Ramos (cell line): ENCODE measurements at regions not wholly inside any gene's neighbourhood (a gene's known extent, or its start where the extent isn't known, plus 50 kb on each side); places are given as distances from the start of the nearest gene placed in this dataset.
"Not testable (repeated sequence)": the region's sequence is repeated elsewhere in the genome, so short reads cannot be mapped to it uniquely, and the experiment has no call there.

Source experiments
- in situ Hi-C: fragments of 300-500 bp; cut with MboI; formaldehyde crosslinking; loops from one replicate; pipeline ENCODE4 v1.14.3; 2022; ENCODE audit warnings: low sequenced_read_pairs; ENCODE audit not compliant: unreplicated experiment

- in situ Hi-C loops: no loop called here
These were observed 878.1 kb downstream of the RAPGEF2 start for GRCh38 chr4:159980826-159981468.

GRCh38 chr4:159981469-159981856, 878.6 kb downstream of the RAPGEF2 start:
- in situ Hi-C loops: no loop called here

- in situ Hi-C loops: no loop called here
These were observed 880.2 kb downstream of the RAPGEF2 start for GRCh38 chr4:159983082-159983481.

- in situ Hi-C loops: no loop called here
These were observed 907.0 kb downstream of the RAPGEF2 start for GRCh38 chr4:160009656-160010493.

- in situ Hi-C loops: no loop called here
These were observed 917.1 kb downstream of the RAPGEF2 start for GRCh38 chr4:160019936-160020335.

GRCh38 chr4:160020804-160021203, 917.9 kb downstream of the RAPGEF2 start:
- in situ Hi-C loops: no loop called here

GRCh38 chr4:160021870-160022269, 919.0 kb downstream of the RAPGEF2 start:
- in situ Hi-C loops: no loop called here

GRCh38 chr4:160026721-160027120, 923.8 kb downstream of the RAPGEF2 start:
- in situ Hi-C loops: no loop called here

GRCh38 chr4:160034501-160034900, 931.6 kb downstream of the RAPGEF2 start:
- in situ Hi-C loops: no loop called here

GRCh38 chr4:160038615-160039014, 935.7 kb downstream of the RAPGEF2 start:
- in situ Hi-C loops: no loop called here

- in situ Hi-C loops: no loop called here
These were observed 941.8 kb downstream of the RAPGEF2 start for GRCh38 chr4:160044693-160045092.

- in situ Hi-C loops: no loop called here
These were observed 979.7 kb downstream of the RAPGEF2 start for GRCh38 chr4:160082432-160083207.

- in situ Hi-C loops: no loop called here
These were observed 988.8 kb downstream of the RAPGEF2 start for GRCh38 chr4:160091631-160092030.

- in situ Hi-C loops: no loop called here
These were observed 997.4 kb downstream of the RAPGEF2 start for GRCh38 chr4:160100316-160100715.

GRCh38 chr4:160110891-160111290, 1008.0 kb downstream of the RAPGEF2 start:
- in situ Hi-C loops: no loop called here

- in situ Hi-C loops: no loop called here
These were observed 1014.8 kb downstream of the RAPGEF2 start for GRCh38 chr4:160117686-160118085.

- in situ Hi-C loops: not testable (repeated sequence)
These were observed 1022.9 kb downstream of the RAPGEF2 start for GRCh38 chr4:160125576-160126287.

GRCh38 chr4:160127211-160127610, 1024.3 kb downstream of the RAPGEF2 start:
- in situ Hi-C loops: no loop called here

GRCh38 chr4:160129439-160129838, 1026.6 kb downstream of the RAPGEF2 start:
- in situ Hi-C loops: no loop called here

GRCh38 chr4:160136021-160136420, 1033.1 kb downstream of the RAPGEF2 start:
- in situ Hi-C loops: no loop called here
